ENCODE measurements at regions not wholly inside any gene's neighbourhood (a gene's known extent, or its start where the extent isn't known, plus 50 kb on each side); places are given as distances from the start of the nearest gene placed in this dataset.

DNA sequence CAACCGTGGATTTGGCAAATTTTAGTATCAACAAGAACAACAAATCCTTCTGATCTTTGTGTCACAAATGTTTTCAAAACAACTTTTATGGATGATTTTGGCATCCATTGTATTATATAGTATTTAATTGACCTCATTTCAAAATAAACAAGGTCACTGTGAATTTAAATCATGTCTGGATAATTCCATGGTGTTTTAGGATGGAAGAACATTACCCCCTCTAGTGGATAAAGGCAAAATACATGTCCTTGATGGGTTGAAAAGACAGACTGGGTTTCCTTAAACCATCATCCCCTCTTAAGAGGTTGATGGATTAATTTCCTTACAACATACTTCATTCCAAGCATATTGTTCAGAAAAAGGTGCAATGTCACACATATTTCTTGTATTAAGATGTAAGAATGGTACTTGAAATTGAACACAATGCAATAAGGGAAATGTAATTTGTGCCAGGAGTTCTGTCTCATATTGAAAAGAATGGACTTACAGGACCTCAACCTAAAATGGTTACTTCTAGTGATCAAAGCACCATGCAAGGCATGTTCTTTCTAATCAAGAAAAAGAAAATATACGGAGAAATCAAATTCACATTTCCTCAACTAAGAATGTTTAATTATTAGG lies 352.0 kb downstream of the BCAT1 start:
- Histone ChIP-seq H3K4me1 (ENCODE audit: control insufficient read depth, insufficient read depth, low read length) (no peaks in the 10 kb centered on the region), H3K9me3 (ENCODE audit: control insufficient read depth, insufficient read depth, low read depth, low read length) (no peaks in the 10 kb centered on the region), H3K4me3 (ENCODE audit: low read depth in 2 of 2, low read length in 2 of 2) (no peak overlapping the region), H3K27ac (ENCODE audit: low read length) (no peak overlapping the region), H3K27me3 (ENCODE audit: control insufficient read depth, insufficient read depth, low read length) (no peaks in the 10 kb centered on the region), H3K36me3 (ENCODE audit: control insufficient read depth, insufficient read depth, low read length) (no peaks in the 10 kb centered on the region)
- no peak for TF ChIP-seq POLR2AphosphoS5 (IDR thresholded peaks at IDR 0.05; ENCODE audit: low read depth, low read length)
- no peak for TF ChIP-seq SIN3A (IDR thresholded peaks at IDR 0.05; ENCODE audit: borderline replicate concordance, insufficient read depth, low read depth, low read length)
- TF ChIP-seq, protein P1, sequence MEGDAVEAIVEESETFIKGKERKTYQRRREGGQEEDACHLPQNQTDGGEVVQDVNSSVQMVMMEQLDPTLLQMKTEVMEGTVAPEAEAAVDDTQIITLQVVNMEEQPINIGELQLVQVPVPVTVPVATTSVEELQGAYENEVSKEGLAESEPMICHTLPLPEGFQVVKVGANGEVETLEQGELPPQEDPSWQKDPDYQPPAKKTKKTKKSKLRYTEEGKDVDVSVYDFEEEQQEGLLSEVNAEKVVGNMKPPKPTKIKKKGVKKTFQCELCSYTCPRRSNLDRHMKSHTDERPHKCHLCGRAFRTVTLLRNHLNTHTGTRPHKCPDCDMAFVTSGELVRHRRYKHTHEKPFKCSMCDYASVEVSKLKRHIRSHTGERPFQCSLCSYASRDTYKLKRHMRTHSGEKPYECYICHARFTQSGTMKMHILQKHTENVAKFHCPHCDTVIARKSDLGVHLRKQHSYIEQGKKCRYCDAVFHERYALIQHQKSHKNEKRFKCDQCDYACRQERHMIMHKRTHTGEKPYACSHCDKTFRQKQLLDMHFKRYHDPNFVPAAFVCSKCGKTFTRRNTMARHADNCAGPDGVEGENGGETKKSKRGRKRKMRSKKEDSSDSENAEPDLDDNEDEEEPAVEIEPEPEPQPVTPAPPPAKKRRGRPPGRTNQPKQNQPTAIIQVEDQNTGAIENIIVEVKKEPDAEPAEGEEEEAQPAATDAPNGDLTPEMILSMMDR (IDR thresholded peaks at IDR 0.05) = peak; percentile 83; the same call in 1 of the 2 replicates
- TF ChIP-seq TCF7L2 (IDR thresholded peaks at IDR 0.05; ENCODE audit: low read depth, low read length) = no peak
- TF ChIP-seq, protein P2, sequence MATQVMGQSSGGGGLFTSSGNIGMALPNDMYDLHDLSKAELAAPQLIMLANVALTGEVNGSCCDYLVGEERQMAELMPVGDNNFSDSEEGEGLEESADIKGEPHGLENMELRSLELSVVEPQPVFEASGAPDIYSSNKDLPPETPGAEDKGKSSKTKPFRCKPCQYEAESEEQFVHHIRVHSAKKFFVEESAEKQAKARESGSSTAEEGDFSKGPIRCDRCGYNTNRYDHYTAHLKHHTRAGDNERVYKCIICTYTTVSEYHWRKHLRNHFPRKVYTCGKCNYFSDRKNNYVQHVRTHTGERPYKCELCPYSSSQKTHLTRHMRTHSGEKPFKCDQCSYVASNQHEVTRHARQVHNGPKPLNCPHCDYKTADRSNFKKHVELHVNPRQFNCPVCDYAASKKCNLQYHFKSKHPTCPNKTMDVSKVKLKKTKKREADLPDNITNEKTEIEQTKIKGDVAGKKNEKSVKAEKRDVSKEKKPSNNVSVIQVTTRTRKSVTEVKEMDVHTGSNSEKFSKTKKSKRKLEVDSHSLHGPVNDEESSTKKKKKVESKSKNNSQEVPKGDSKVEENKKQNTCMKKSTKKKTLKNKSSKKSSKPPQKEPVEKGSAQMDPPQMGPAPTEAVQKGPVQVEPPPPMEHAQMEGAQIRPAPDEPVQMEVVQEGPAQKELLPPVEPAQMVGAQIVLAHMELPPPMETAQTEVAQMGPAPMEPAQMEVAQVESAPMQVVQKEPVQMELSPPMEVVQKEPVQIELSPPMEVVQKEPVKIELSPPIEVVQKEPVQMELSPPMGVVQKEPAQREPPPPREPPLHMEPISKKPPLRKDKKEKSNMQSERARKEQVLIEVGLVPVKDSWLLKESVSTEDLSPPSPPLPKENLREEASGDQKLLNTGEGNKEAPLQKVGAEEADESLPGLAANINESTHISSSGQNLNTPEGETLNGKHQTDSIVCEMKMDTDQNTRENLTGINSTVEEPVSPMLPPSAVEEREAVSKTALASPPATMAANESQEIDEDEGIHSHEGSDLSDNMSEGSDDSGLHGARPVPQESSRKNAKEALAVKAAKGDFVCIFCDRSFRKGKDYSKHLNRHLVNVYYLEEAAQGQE (IDR thresholded peaks at IDR 0.05; ENCODE audit: insufficient read depth in 1 of 2, low read depth in 2 of 2, low read length in 1 of 2) = no peak
- in situ Hi-C loops (cut with HindIII; ENCODE audit: low pct_unique_long_range_greater_than_20kb, low sequenced_read_pairs) = no loop called here
- ATAC-seq = peak; percentile 72; the same call in 1 of the 2 replicates
- CTCF ChIA-PET = interaction anchor here (0.7 kb wide), 1 partner anchor 13 kb away, joined by 3 read pairs; no protein-coding TSS in a partner anchor
- intact Hi-C loops (cut with micrococcal nuclease; ENCODE audit: unreplicated experiment) = no loop called here
- no TSS peak for BruUV-seq (replicated peaks)
- DNase-seq (ENCODE audit: low read depth, low spot score) = peak; percentile 51
- POLR2A ChIA-PET = no interaction called here

DNA sequence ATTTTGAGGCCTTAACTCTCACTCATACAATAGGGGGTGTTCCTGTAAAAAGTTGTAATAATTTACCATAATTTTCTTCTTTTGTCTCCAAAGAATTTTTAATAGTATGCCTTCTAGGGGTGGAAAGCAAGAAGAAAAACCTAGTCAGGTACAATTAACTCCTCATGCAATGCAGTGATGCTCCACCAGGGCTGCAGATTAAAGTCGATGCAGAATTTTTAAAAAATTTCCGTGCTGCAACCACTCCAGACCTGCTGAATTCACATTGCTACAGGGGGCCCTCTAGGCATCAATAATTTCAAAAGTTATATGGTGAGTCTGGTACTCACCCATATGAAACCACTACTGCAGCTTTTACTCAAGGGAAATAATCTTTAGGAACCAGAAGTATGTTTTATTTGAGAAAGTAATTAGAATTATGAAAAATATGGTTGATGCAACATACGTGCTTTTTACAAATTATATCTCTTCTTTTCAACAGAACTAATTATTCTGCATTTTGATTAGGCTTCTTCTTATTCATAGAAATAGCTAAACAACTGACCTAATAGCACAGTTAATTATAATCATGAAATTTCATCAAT lies 353.2 kb downstream of the BCAT1 start:
- Histone ChIP-seq H3K4me1 (ENCODE audit: control insufficient read depth, insufficient read depth, low read length) (no peaks in the 10 kb centered on the region), H3K9me3 (ENCODE audit: control insufficient read depth, insufficient read depth, low read depth, low read length) (no peaks in the 10 kb centered on the region), H3K27me3 (ENCODE audit: control insufficient read depth, insufficient read depth, low read length) (no peaks in the 10 kb centered on the region), H3K4me3 (ENCODE audit: low read depth in 2 of 2, low read length in 2 of 2) (no peak overlapping the region), H3K27ac (ENCODE audit: low read length) (no peak overlapping the region), H3K36me3 (ENCODE audit: control insufficient read depth, insufficient read depth, low read length) (no peaks in the 10 kb centered on the region)
- DNase-seq (ENCODE audit: low read depth, low spot score) = no peak
- intact Hi-C loops (cut with micrococcal nuclease; ENCODE audit: unreplicated experiment) (no loop called here), in situ Hi-C loops (cut with HindIII; ENCODE audit: low pct_unique_long_range_greater_than_20kb, low sequenced_read_pairs) (no loop called here)
- ChIA-PET POLR2A (no interaction called here), CTCF (no interaction called here)
- no peak for ATAC-seq
- TF ChIP-seq, protein P1 (IDR thresholded peaks at IDR 0.05) = peak; percentile 63
- no peak for TF ChIP-seq POLR2AphosphoS5 (IDR thresholded peaks at IDR 0.05; ENCODE audit: low read depth, low read length)
- BruUV-seq (replicated peaks) = no TSS peak

All from Panc1 (cell line).